GM23338 (cell line): ENCODE measurements at regions not wholly inside any gene's neighbourhood (a gene's known extent, or its start where the extent isn't known, plus 50 kb on each side); places are given as distances from the start of the nearest gene placed in this dataset.
"Not testable (repeated sequence)": the region's sequence is repeated elsewhere in the genome, so short reads cannot be mapped to it uniquely, and the experiment has no call there.

Experiments
- CREB1 ChIP-seq: fragments of 250-450 bp; sonication (Bioruptor Pico); IDR thresholded peaks from 2 replicates; pipeline ENCODE4 v1.5.0; 2020; ENCODE audit warnings: low read depth, mild to moderate bottlenecking, moderate library complexity
- CTCF ChIP-seq, 2 experiments: fragments of 200-600 bp in 1 of 2; sonication (generic) in 1 of 2; conservative IDR thresholded peaks; 2 replicates each; pipeline versions ENCODE4 v1.5.1 to v1.6.1; 2016 to 2017; ENCODE audit warnings: antibody characterized with exemption in 2 of 2, low read depth in 2 of 2, mild to moderate bottlenecking in 2 of 2, moderate library complexity in 1 of 2
- EZH2 ChIP-seq: fragments of 200-600 bp; sonication (generic); IDR thresholded peaks from one replicate; pipeline ENCODE4 v1.8.0; 2017; ENCODE audit warnings: antibody characterized with exemption, mild to moderate bottlenecking, low read depth; ENCODE audit not compliant: unreplicated experiment
- EZH2phosphoT487 ChIP-seq: fragments of 200-600 bp; sonication (generic); IDR thresholded peaks from one replicate; pipeline ENCODE4 v1.8.1; 2018; ENCODE audit warnings: antibody characterized with exemption; ENCODE audit not compliant: unreplicated experiment
- JUNB ChIP-seq: IDR thresholded peaks from one replicate; pipeline ENCODE4 v1.6.1; 2016; ENCODE audit warnings: antibody characterized with exemption; ENCODE audit not compliant: unreplicated experiment
- NANOG ChIP-seq: IDR thresholded peaks from 2 replicates; pipeline ENCODE4 v1.6.1; 2016; ENCODE audit warnings: antibody characterized with exemption, borderline replicate concordance
- POLR2AphosphoS5 ChIP-seq: IDR thresholded peaks from 2 replicates; pipeline ENCODE4 v1.6.1; 2016; ENCODE audit warnings: antibody characterized with exemption, low read depth
- REST ChIP-seq: IDR thresholded peaks from one replicate; pipeline ENCODE4 v1.6.1; 2018; ENCODE audit warnings: antibody characterized with exemption; ENCODE audit not compliant: unreplicated experiment
- STAT1 ChIP-seq: IDR thresholded peaks from one replicate; pipeline ENCODE4 v1.6.1; 2016; ENCODE audit warnings: antibody characterized with exemption; ENCODE audit not compliant: unreplicated experiment
- ZNF114 ChIP-seq: fragments of 250-450 bp; sonication (Bioruptor Pico); IDR thresholded peaks from 2 replicates; pipeline ENCODE4 v1.5.0; 2020; ENCODE audit warnings: mild to moderate bottlenecking, moderate library complexity
- ZNF331 ChIP-seq: fragments of 250-450 bp; sonication (Bioruptor Pico); IDR thresholded peaks from 2 replicates; pipeline ENCODE4 v1.5.0; 2020; ENCODE audit warnings: low read depth, mild to moderate bottlenecking, moderate library complexity
- ZNF462 ChIP-seq: fragments of 250-450 bp; sonication (Bioruptor Pico); IDR thresholded peaks from 2 replicates; pipeline ENCODE4 v1.5.0; 2020; ENCODE audit warnings: mild to moderate bottlenecking, moderate library complexity
- TF ChIP-seq, protein P1 (sequence below): IDR thresholded peaks from 2 replicates; pipeline ENCODE4 v1.6.1; 2016; ENCODE audit warnings: antibody characterized with exemption

GRCh38 chr1:102789951-102790350 is 318.4 kb downstream of the COL11A1 start:
- not testable (repeated sequence) for TF ChIP-seq EZH2phosphoT487; POLR2AphosphoS5; CTCF (conservative IDR thresholded peaks at IDR 0.05; ENCODE audit: low read depth in 2 of 2); REST; EZH2; STAT1; CREB1 (CRISPR knock-in tag); ZNF331 (CRISPR knock-in tag); ZNF462 (CRISPR knock-in tag); ZNF114 (CRISPR knock-in tag); JUNB; NANOG
- TF ChIP-seq, protein P1, sequence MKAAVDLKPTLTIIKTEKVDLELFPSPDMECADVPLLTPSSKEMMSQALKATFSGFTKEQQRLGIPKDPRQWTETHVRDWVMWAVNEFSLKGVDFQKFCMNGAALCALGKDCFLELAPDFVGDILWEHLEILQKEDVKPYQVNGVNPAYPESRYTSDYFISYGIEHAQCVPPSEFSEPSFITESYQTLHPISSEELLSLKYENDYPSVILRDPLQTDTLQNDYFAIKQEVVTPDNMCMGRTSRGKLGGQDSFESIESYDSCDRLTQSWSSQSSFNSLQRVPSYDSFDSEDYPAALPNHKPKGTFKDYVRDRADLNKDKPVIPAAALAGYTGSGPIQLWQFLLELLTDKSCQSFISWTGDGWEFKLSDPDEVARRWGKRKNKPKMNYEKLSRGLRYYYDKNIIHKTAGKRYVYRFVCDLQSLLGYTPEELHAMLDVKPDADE = not testable (repeated sequence)
